ENCODE measurements at regions not wholly inside any gene's neighbourhood (a gene's known extent, or its start where the extent isn't known, plus 50 kb on each side); places are given as distances from the start of the nearest gene placed in this dataset.

GRCh38 chr10:83165265-83165664, 974.0 kb upstream of the GHITM start:
- no peak for DNase-seq

GRCh38 chr10:83166344-83166743, 973.0 kb upstream of the GHITM start:
- no peak for DNase-seq

GRCh38 chr10:83167081-83167480, 972.2 kb upstream of the GHITM start:
- DNase-seq, result no peak

GRCh38 chr10:83176901-83177300, 962.4 kb upstream of the GHITM start:
- DNase-seq, result no peak

GRCh38 chr10:83178526-83178925, 960.8 kb upstream of the GHITM start:
- DNase-seq, result no peak

GRCh38 chr10:83179371-83179770, 959.9 kb upstream of the GHITM start:
- DNase-seq, result no peak

GRCh38 chr10:83182076-83182475, 957.2 kb upstream of the GHITM start:
- no peak for DNase-seq

- DNase-seq, result no peak
Measured at GRCh38 chr10:83184641-83185040, 954.7 kb upstream of the GHITM start.

- DNase-seq, result no peak
Measured at GRCh38 chr10:83190614-83191013, 948.7 kb upstream of the GHITM start.

GRCh38 chr10:83193026-83193425, 946.3 kb upstream of the GHITM start:
- DNase-seq, result no peak

GRCh38 chr10:83195021-83195420, 944.3 kb upstream of the GHITM start:
- DNase-seq, result no peak

GRCh38 chr10:83199374-83199773, 939.9 kb upstream of the GHITM start:
- no peak for DNase-seq

GRCh38 chr10:83205861-83206260, 933.4 kb upstream of the GHITM start:
- DNase-seq, result no peak

GRCh38 chr10:83212632-83213334, 926.5 kb upstream of the GHITM start:
- DNase-seq, result no peak

GRCh38 chr10:83214136-83214535, 925.2 kb upstream of the GHITM start:
- no peak for DNase-seq

- DNase-seq, result no peak
Measured at GRCh38 chr10:83218205-83218604, 921.1 kb upstream of the GHITM start.

- DNase-seq, result no peak
Measured at GRCh38 chr10:83222300-83222699, 917.0 kb upstream of the GHITM start.

GRCh38 chr10:83222832-83223742, 916.2 kb upstream of the GHITM start:
- DNase-seq, result no peak

- no peak for DNase-seq
Measured at GRCh38 chr10:83225781-83226180, 913.5 kb upstream of the GHITM start.

GRCh38 chr10:83229991-83230390, 909.3 kb upstream of the GHITM start:
- no peak for DNase-seq

GRCh38 chr10:83233691-83234090, 905.6 kb upstream of the GHITM start:
- DNase-seq, result no peak

- no peak for DNase-seq
Measured at GRCh38 chr10:83248106-83248631, 891.1 kb upstream of the GHITM start.

- no peak for DNase-seq
Measured at GRCh38 chr10:83250396-83250795, 888.9 kb upstream of the GHITM start.

- no peak for DNase-seq
Measured at GRCh38 chr10:83252169-83252568, 887.1 kb upstream of the GHITM start.
